ENCODE measurements at regions not wholly inside any gene's neighbourhood (a gene's known extent, or its start where the extent isn't known, plus 50 kb on each side); places are given as distances from the start of the nearest gene placed in this dataset.

- no peak for DNase-seq
Observed at GRCh38 chr3:82508-82907, 114.1 kb upstream of the CHL1 start.

DNA sequence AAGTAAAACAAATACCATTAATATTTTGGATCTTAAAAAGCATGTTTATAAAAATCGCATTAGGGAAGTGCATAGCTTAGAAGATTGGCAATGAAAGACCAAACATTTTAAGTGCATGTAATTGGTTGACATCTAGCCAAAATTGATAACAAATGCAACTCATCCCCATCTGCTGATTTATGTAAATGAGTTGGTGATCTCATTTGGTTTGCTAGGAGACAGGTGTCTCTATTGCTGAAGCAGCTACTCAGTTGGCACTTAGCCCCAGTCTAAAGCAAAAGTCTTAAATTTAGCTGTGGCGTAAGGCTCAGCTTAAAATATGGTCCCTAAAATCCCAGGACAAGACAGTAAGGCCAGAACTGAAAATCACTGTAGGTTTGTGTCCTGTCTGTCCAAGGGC is 113.5 kb upstream of the CHL1 start:
- no peak for DNase-seq

DNA sequence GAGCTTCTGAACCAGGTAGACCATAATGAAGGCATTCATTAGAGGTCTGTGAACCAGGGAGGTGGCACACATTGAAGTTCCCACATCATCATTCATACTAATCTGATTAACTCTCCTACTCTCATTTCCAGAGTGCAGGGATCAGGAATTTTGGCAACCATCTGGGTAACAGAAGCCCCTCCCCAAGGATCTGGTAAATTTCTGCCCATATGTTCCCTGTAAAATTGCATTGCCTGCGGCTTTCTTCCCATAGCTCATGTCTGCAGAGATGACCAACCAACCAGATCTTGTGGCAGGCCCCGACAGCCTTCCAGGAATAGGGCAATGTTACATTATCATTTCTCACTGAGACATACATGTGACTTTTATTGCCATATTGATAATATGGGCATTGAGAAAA is 111.4 kb upstream of the CHL1 start:
- no peak for DNase-seq

- DNase-seq: no peak
Observed at GRCh38 chr3:88267-88666, 108.3 kb upstream of the CHL1 start.

GRCh38 chr3:93746-94145 is 102.8 kb upstream of the CHL1 start:
- DNase-seq: no peak

- DNase-seq: no peak
Observed at GRCh38 chr3:96259-96658, 100.3 kb upstream of the CHL1 start.

- no peak for DNase-seq
Observed at GRCh38 chr3:97417-98258, 98.9 kb upstream of the CHL1 start.

DNA sequence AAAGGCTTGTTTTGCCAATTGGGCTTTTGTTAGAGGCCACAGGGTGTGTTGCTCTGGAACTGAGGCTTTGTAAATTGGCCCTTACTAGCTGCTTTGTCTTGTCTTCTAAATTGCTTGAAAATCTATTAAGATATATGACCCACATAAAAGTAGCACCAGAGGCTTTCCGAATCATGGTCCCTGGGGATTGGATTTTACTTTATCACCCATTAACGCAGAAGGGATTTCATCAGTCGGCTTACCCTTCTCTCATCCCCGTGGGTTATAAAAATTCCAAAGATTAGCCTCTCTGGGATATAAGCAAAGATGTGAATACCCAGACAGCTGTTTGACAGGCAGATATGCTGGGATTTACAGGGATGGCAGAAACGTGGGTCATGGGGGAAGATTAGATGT is 98.3 kb upstream of the CHL1 start:
- no peak for DNase-seq

GRCh38 chr3:99506-99905 is 97.1 kb upstream of the CHL1 start:
- DNase-seq: no peak

DNA sequence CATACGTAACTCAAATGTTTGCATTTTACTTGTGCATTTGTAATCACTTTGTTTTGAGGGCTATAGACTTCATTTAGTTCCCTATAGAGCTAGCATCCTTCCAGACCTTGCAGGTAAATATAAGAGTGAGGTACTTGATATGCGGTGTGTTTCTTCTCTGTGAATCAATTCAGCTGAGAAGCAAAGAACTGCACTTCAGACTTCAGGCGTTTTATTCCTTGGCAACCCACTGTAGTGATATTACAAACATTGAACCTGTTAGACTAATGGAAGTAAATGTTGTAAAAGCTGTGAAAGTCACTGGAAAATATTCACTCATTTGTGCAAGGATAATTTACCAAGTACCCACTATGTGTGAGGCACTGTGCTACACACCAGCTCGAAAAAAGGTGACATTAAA is 94.1 kb upstream of the CHL1 start:
- no peak for DNase-seq

DNA sequence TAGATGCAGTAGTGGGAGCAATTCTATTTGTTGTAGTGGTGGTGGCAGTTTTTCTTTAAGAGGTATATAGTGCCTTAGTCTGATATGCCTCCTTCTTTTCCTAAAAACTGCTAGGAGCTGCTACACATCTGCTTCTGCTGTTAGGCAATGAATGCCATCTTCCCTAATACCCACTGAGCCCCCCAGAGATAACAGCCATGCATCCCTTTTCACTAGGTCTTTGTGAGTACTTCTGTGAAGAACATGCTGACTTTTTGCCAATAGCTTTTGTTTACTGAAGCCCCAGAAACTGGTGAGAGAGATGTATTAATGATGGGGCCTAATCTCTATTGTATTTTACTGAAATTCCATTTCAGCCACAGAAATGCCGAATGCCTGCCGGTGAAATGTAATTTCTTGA is 92.6 kb upstream of the CHL1 start:
- DNase-seq: no peak

DNA sequence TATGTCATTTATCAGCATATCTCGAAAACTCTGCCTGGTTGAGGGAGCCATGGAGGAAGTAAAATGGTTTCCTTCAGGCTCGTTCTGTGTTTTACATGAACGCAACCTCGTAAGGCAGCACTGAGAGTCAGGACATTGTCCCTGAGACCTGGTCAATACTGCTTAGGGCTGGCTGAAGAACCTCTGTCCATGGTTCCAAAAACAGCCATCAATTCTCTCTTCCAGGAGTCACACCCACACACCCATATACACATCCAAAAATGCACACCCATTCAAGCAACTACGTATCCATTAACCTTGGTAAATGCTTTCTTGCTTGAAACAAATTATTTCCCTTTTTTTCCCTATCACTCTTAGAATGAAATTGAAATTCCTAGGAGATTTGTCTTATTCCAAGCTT is 91.0 kb upstream of the CHL1 start:
- no peak for DNase-seq

GRCh38 chr3:106619-107018 is 89.9 kb upstream of the CHL1 start:
- DNase-seq: no peak

- DNase-seq: no peak
Observed at GRCh38 chr3:111143-112069, 85.2 kb upstream of the CHL1 start.

- DNase-seq: no peak
Observed at GRCh38 chr3:112773-113172, 83.8 kb upstream of the CHL1 start.

DNA sequence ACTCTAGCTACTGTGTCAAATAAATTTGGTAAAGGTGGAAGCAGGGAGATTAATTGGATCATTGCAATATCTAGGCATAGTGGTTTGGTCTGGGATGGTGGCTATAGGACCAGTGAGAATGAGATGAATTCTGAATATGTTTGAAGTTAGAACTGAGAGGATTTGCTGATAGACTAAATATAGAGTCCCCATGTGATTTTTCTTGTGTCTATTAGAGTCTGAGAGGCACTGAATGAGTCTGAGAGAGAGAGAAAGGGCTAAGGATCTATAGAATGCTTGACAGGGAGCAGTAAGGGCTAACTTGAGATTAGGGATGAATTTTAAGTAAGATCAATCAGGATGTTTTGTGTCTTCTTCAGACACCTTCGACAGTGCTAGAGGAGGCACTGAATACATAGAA is 77.9 kb upstream of the CHL1 start:
- DNase-seq: no peak

DNA sequence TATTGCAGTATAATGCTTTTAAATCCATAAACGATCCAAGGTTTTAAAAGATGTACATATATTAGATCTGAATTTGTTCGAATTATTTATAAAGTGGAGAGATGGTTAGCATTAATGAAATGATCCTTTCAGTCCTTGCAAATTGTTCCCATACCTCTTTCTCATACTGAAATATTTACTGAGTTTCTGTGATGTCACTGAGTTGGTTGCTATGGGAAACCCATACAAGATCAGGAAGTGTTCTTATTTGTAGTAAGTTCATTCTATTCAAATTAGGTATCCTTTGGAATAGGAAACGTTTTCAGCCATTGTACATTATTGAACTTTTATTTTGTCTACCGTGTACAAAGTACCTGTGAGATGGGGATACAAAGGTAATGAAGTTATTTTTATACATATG is 73.2 kb upstream of the CHL1 start:
- no peak for DNase-seq

GRCh38 chr3:124557-125179 is 71.9 kb upstream of the CHL1 start:
- no peak for DNase-seq

DNA sequence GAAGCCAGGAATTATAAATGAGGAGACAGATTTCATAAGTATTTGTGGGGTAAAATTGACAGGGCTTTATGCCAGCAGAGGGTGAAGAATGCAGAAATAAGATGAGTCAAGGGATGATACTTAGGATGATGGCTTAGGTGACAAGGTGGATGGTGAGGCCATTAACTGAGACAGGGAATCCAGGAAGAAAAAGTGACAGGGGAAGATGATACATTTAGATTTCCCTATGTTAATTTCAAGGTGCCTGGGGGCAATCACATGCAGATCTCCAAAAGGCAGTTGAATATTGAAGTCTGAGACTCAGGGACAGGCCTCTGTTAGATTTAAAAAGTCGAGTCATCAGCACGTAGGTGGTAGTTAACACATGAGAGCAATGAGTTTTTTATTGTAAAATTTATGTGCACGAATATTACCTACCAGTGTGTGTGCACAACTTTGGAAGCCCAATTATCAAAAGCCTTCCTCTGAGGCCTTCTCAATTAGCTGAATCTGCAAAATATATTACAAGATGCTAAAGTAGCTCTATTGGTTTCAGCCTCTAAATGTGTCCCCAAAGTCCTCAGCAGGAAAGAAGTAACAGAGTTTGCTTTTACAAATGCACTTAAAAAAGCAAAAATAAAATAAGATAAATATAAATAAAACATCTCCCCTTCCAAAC is 67.9 kb upstream of the CHL1 start:
- no peak for DNase-seq

DNA sequence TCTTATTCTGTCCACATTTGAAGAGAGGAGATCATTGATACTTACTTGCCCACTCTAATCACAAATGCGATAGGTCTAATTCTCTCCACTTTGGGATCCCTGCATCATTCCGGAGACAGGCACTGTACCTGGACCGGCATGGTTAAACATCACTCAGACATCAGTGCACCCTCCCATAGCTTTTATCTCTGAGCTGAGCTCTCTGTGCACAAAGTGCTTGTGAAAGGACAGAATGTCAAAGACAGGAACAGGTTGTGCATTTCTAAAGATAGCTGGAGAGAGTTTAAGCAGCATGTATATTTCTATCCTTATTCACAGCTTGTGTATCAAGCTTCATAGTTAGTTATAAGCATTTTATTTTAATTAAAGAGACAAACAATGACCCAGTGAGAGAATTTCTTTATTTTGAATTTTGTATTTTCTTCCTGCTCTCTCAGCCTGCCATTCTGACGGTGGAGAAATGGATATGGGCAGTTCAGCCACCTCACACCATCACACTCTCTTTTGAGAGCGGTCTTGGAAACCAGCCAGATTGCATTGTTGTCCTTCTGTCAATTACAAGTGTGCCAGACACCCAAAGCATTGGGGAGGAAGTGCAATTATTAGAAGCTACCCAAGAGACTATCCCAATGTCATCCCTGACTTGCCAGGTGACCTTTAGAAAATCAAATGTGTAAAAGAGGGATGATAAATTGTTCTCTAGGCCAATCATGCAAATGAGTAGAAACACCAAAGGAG is 65.2 kb upstream of the CHL1 start:
- DNase-seq: no peak

DNA sequence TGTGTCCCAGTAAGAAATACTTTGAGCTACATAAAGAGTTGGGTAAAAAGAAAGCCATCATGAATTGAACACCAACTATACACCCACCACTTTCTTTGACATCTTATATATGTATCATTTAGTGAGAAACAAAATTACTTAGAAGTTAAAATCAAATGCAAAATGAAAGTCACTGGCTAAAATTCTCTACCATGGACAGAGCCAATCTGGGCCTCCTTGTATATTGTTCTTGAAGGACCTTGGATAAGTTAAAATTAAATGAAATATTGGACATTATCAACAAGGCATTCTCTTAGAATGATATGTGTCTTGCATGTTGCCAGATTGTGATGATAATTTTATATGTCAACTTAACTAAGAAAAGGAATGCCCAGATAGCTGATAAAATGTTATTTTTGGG is 64.2 kb upstream of the CHL1 start:
- DNase-seq: no peak

- no peak for DNase-seq
Observed at GRCh38 chr3:132904-133303, 63.7 kb upstream of the CHL1 start.
